Glutamatergic neuron (in vitro differentiated cells): ENCODE measurements at regions not wholly inside any gene's neighbourhood (a gene's known extent, or its start where the extent isn't known, plus 50 kb on each side); places are given as distances from the start of the nearest gene placed in this dataset.
"Not testable (repeated sequence)": the region's sequence is repeated elsewhere in the genome, so short reads cannot be mapped to it uniquely, and the experiment has no call there.

ENCODE experiments used
- DNase-seq: peaks from one replicate; pipeline ENCODE4 v3.0.0; 2022
- H3K27ac Mint-ChIP-seq: one replicate; pipeline ENCODE4 v1.8.0; 2020; ENCODE audit warnings: mild to moderate bottlenecking, mixed read lengths, inconsistent platforms; ENCODE audit not compliant: unreplicated experiment
- H3K27me3 Mint-ChIP-seq: one replicate; pipeline ENCODE4 v1.8.0; 2020; ENCODE audit warnings: mild to moderate bottlenecking, moderate library complexity, mixed read lengths, inconsistent platforms; ENCODE audit not compliant: unreplicated experiment
- H3K36me3 Mint-ChIP-seq: one replicate; pipeline ENCODE4 v1.8.0; 2020; ENCODE audit warnings: mild to moderate bottlenecking, mixed read lengths, inconsistent platforms; ENCODE audit not compliant: unreplicated experiment
- H3K4me1 Mint-ChIP-seq: one replicate; pipeline ENCODE4 v1.8.0; 2020; ENCODE audit warnings: mild to moderate bottlenecking, low read depth, mixed read lengths, inconsistent platforms; ENCODE audit not compliant: unreplicated experiment
- H3K4me3 Mint-ChIP-seq: one replicate; pipeline ENCODE4 v1.8.0; 2020; ENCODE audit warnings: mild to moderate bottlenecking, mixed read lengths, inconsistent platforms; ENCODE audit not compliant: unreplicated experiment
- H3K9me3 Mint-ChIP-seq: one replicate; pipeline ENCODE4 v1.8.0; 2020; ENCODE audit warnings: mild to moderate bottlenecking, moderate library complexity, mixed read lengths, inconsistent platforms; ENCODE audit not compliant: unreplicated experiment
- TF ChIP-seq, protein P1 (sequence below): fragments of 200-600 bp; sonication (generic); IDR thresholded peaks from one replicate; pipeline ENCODE4 v1.5.0; 2021; ENCODE audit not compliant: partially characterized antibody, unreplicated experiment

DNA sequence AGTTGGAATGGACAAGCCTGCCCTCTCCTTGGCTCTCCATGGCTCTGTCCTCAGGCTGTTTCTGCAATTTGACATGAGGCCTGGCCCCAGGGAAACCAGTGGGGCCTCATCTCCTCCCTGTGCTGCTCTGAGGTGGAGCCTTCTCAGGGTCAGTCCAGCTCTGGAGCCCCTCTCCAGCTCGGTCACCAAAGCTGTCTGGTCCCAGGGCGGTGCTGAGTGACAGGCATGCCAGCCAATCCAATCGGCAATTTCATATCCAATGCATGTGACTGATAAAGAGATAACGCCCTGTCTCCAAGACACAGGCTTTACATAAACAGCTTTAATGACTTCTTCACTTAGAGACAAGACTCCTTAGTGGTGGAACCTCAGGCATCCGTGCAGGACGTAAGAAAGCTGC lies 1379.2 kb downstream of the CDH12 start:
- H3K27ac Mint-ChIP-seq, H3K36me3 Mint-ChIP-seq, H3K27me3 Mint-ChIP-seq, DNase-seq, H3K9me3 Mint-ChIP-seq, H3K4me1 Mint-ChIP-seq, H3K4me3 Mint-ChIP-seq: not testable (repeated sequence)

DNA sequence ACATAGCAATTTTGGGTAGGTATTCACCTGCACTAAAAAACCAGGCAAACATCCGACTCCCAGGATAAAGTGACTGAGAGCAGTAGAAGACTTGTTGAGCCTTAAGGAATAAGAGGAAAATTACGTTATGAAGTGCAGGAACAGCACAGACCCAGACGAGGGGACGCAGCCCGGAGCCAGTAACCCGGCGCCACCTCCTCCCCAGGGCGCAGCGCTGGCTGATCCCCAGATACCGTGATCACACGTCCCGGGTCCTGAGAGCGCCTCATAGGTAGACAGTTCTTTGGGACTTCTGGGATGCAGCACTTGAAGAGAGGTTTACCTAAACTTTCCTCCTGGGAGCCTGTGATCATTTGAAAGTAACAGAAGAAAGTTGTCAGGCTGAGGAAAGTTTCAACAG lies 1379.7 kb downstream of the CDH12 start:
- DNase-seq, H3K9me3 Mint-ChIP-seq, H3K27me3 Mint-ChIP-seq, H3K27ac Mint-ChIP-seq, H3K4me1 Mint-ChIP-seq, H3K4me3 Mint-ChIP-seq, H3K36me3 Mint-ChIP-seq: not testable (repeated sequence)

DNA sequence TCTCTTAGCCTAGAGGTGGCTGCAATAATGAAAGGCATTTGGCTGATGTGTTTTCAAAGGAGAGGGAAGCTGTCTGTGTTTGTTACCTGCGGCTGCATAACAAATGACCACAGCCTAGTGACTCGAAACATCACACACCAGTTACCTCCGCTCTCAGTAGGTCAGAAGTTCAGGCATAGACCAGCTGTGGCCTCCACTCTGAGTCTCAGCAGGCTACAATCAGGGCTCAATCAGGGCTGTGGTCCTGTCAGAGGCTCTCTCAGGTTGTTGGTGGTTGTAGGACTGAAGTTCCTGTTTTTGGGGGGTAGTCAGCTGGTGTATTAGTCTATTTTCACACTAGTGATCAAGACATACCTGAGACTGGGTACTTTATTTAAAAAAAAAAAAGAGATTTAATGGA lies 1381.5 kb downstream of the CDH12 start:
- not testable (repeated sequence) for H3K36me3 Mint-ChIP-seq, DNase-seq, H3K27ac Mint-ChIP-seq, H3K9me3 Mint-ChIP-seq, H3K4me3 Mint-ChIP-seq, H3K27me3 Mint-ChIP-seq, H3K4me1 Mint-ChIP-seq

DNA sequence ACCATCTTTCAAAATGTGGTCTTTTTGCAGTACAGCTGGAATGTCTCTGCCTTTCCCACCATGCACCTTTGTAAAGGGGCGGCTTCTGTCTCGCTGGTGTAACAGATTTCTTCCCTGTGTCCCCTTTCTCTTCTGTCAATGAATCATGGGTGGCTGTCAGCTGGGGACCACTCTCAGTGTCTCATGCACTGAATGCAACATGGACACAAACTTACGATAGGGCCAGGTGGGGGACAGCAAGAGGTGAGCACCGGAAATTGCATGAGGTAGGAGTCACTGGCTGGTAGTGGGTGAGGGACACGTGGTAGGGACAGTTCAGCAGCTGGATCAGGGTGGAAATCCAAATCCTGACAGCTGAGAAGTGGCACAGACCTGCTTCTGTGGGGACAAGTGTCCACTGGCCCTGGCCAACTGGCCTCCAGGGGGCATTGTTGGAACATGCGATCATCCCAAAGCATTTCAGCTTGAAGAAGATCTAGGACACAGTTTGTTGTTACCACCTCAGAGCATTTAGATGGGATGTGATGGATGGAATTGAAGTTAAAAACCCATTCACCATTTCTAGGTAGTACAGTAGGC lies 1383.5 kb downstream of the CDH12 start:
- not testable (repeated sequence) for H3K4me3 Mint-ChIP-seq, H3K36me3 Mint-ChIP-seq, H3K4me1 Mint-ChIP-seq, H3K27me3 Mint-ChIP-seq, H3K9me3 Mint-ChIP-seq
- TF ChIP-seq, protein P1, sequence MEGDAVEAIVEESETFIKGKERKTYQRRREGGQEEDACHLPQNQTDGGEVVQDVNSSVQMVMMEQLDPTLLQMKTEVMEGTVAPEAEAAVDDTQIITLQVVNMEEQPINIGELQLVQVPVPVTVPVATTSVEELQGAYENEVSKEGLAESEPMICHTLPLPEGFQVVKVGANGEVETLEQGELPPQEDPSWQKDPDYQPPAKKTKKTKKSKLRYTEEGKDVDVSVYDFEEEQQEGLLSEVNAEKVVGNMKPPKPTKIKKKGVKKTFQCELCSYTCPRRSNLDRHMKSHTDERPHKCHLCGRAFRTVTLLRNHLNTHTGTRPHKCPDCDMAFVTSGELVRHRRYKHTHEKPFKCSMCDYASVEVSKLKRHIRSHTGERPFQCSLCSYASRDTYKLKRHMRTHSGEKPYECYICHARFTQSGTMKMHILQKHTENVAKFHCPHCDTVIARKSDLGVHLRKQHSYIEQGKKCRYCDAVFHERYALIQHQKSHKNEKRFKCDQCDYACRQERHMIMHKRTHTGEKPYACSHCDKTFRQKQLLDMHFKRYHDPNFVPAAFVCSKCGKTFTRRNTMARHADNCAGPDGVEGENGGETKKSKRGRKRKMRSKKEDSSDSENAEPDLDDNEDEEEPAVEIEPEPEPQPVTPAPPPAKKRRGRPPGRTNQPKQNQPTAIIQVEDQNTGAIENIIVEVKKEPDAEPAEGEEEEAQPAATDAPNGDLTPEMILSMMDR = peak; percentile 47
- H3K27ac Mint-ChIP-seq = peak overlapping the region; percentile 52
- DNase-seq = peak; percentile 78

DNA sequence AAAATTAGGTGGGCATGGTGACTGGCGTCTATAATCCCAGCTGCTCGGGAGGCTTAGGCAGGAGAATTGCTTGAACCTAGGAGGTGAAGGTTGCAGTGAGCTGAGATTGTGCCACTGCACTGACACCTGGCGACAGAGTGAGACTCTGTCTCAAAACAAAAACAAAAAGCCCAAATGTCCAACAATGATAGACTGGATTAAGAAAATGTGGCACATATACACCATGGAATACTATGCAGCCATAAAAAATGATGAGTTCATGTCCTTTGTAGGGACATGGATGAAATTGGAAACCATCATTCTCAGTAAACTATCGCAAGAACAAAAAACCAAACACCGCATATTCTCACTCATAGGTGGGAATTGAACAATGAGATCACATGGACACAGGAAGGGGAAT lies 1385.6 kb downstream of the CDH12 start:
- H3K27ac Mint-ChIP-seq, H3K4me3 Mint-ChIP-seq, H3K9me3 Mint-ChIP-seq, H3K4me1 Mint-ChIP-seq, H3K36me3 Mint-ChIP-seq, H3K27me3 Mint-ChIP-seq, DNase-seq: not testable (repeated sequence)

DNA sequence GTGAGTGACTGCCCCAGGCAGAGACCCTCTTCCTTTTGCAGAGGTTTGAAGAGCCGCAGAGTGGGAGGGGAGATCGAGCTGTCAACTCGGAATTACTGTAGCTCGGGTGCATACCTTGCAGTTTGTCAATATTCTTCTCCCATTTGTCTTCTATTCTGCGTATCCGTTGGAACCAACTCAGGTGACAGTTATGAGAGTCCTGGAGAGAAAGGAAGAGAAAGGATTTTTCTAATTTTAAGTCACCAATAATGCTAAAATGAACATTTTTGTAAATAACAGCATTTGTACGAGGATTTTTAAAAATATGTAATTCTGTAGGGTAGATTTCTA lies 1393.4 kb downstream of the CDH12 start:
- H3K4me3 Mint-ChIP-seq = peak overlapping the region; percentile 92
- H3K27ac Mint-ChIP-seq = peak overlapping the region; percentile 28
- H3K9me3 Mint-ChIP-seq, H3K27me3 Mint-ChIP-seq, H3K36me3 Mint-ChIP-seq, H3K4me1 Mint-ChIP-seq, DNase-seq: not testable (repeated sequence)

DNA sequence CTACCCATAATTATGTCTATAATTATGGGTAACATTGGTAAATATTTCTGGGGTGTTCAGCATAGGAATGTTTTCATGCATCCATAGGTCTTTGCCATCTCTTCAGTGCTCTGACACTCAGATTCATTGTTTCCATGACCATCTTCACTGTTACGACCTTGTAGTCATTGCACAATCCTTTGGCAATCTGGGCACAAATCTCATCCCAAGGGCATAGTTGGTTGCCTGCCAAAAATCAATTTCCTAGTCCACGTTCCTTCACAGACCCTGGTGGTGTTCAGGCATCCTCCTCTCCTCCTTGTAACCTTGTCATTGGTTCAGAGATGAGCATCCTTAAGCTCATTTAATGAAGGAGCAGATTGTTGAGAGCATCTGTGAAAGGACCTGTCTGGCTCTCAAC lies 1400.7 kb downstream of the CDH12 start:
- Mint-ChIP-seq H3K27ac (no peak overlapping the region), H3K27me3 (no peaks in the 10 kb centered on the region), H3K36me3 (no peaks in the 10 kb centered on the region), H3K9me3 (no peaks in the 10 kb centered on the region), H3K4me1 (no peaks in the 10 kb centered on the region), H3K4me3 (no peak overlapping the region)
- TF ChIP-seq, protein P1 = no peak
- no peak for DNase-seq

DNA sequence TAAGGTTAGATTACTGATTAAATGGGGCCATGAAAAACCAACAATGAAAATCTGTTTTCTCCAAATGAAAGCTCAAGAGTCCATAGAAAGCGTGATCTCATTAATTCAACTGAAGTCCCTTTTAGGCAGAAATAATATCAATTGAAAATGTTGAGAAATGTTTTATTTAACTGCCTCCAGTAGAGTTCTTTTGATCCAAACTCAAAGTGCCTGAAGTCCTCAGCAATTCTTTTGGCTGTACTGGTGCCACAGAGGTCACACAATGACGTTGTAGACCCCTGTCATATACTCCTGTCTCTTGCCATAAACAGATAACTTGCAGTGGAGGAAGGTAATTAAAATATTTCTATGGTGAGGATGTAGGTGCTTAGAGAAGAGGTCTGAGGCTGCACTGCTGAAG lies 1420.5 kb downstream of the CDH12 start:
- TF ChIP-seq, protein P1 = no peak
- Mint-ChIP-seq H3K36me3 (no peaks in the 10 kb centered on the region), H3K9me3 (no peaks in the 10 kb centered on the region), H3K27ac (no peak overlapping the region), H3K27me3 (no peaks in the 10 kb centered on the region), H3K4me1 (no peaks in the 10 kb centered on the region), H3K4me3 (no peak overlapping the region)
- DNase-seq = no peak
